ENCODE measurements at regions not wholly inside any gene's neighbourhood (a gene's known extent, or its start where the extent isn't known, plus 50 kb on each side); places are given as distances from the start of the nearest gene placed in this dataset.

DNA sequence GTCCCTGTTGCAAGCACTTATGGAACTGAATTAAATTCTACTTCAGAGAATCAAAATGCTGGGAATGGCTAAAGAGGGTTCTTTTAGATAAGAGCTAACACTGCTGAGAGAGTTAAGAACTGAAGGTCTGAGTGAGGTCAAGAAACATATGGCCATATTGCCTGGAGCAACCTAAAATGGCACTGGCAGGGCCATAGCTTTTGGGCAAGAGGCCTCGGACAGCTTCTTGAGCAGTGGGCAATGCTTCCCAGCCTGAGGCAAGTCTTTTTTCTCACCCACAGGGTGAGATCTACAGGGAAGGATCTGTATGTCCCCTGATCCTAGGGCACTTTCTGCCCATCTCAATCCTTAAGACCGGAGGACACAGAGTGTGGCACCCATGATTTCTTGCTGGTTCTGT is 244.6 kb upstream of the NT5C1B start:
- no peak overlapping the region for H3K27ac ChIP-seq (ENCODE audit: low read length)
- H3K36me3 ChIP-seq (ENCODE audit: control insufficient read depth, low read depth, low read length): no peaks in the 10 kb centered on the region
- H3K9me3 ChIP-seq (ENCODE audit: control insufficient read depth, low read depth, low read length): no peaks in the 10 kb centered on the region
- H3K9ac ChIP-seq (ENCODE audit: low read length): no peak overlapping the region
- peaks cover 25% of the 10 kb centered on the region for H3K4me1 ChIP-seq (ENCODE audit: control insufficient read depth, low read depth, low read length)
- no peak overlapping the region for H3K4me3 ChIP-seq (ENCODE audit: low read length)
- H3K27me3 ChIP-seq (ENCODE audit: control insufficient read depth, insufficient read depth, low read length): no peaks in the 10 kb centered on the region

DNA sequence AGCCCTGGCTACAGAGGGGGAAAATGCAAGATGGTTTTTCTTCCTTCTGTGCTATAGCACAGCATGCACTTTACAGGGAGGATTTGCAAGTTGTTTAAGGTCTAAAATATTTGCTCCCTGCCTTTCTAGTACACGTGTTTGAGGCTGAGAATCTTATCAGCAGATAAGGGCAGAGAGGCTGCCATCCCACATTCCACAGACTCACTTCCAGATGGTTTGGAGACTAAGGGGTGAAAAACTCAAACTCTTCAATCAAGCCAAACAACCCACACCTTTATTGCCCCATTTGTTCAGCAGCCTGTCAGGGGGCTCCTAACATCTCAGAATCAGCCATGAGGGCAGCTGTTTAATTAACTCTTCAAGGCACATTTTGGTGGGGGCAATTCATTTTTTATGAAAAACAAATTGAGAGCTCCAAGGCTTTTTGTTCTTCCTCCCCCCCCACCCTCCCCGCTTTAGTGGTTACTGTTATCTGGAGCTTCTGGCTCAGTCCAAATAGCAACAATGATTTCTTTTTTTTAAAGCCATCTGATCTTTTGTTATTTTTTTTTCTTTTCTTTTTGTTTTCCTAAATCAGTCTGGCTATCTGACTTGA is 242.6 kb upstream of the NT5C1B start:
- H3K4me1 ChIP-seq (ENCODE audit: control insufficient read depth, low read depth, low read length): peaks cover 15% of the 10 kb centered on the region
- no peak overlapping the region for H3K27ac ChIP-seq (ENCODE audit: low read length)
- H3K27me3 ChIP-seq (ENCODE audit: control insufficient read depth, insufficient read depth, low read length): no peaks in the 10 kb centered on the region
- H3K9ac ChIP-seq (ENCODE audit: low read length): no peak overlapping the region
- H3K36me3 ChIP-seq (ENCODE audit: control insufficient read depth, low read depth, low read length): no peaks in the 10 kb centered on the region
- H3K4me3 ChIP-seq (ENCODE audit: low read length): no peak overlapping the region
- no peaks in the 10 kb centered on the region for H3K9me3 ChIP-seq (ENCODE audit: control insufficient read depth, low read depth, low read length)

DNA sequence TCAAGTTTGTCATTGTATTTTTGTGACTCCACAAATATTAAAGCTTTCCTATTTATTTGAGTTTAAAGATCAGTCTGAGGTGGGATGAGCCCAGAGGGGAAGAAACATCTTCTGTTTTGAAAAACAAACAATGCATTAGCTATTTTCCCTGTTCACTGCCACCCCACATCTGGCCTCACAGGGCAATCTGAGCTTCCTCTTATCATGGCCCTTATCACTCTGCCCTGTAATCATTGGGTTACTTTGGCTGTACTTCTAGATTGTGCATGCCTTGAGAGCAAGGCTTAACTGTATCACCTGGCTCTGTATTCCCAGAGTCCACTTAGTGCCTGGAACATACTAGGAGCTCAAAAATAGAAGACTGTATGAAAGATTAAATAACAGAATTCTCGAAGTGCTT is 241.6 kb upstream of the NT5C1B start:
- Histone ChIP-seq H3K36me3 (ENCODE audit: control insufficient read depth, low read depth, low read length) (no peaks in the 10 kb centered on the region), H3K4me3 (ENCODE audit: low read length) (no peak overlapping the region), H3K9ac (ENCODE audit: low read length) (no peak overlapping the region), H3K9me3 (ENCODE audit: control insufficient read depth, low read depth, low read length) (no peaks in the 10 kb centered on the region), H3K4me1 (ENCODE audit: control insufficient read depth, low read depth, low read length) (peaks cover 4% of the 10 kb centered on the region), H3K27ac (ENCODE audit: low read length) (no peak overlapping the region), H3K27me3 (ENCODE audit: control insufficient read depth, insufficient read depth, low read length) (no peaks in the 10 kb centered on the region)

DNA sequence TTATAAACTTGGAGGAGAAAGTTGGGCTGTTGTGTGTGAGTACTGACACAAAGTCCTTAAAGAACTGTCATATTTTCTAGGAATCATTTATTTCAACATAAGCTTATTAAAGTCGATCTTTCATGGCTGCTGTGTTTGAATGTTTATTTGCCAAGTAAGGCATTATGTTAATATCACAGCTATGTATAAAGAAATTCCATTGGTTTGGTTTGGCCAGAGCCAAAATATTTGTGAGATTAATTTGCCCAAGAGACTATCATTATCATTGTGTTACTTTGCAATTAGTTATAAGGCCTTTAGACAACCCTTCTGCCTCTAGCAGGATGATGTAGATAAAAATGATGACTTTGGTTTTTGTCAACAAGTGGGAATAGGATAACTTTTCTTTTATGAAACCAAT is 240.6 kb upstream of the NT5C1B start:
- no peak overlapping the region for H3K27ac ChIP-seq (ENCODE audit: low read length)
- H3K4me1 ChIP-seq (ENCODE audit: control insufficient read depth, low read depth, low read length): peaks cover 4% of the 10 kb centered on the region
- no peak overlapping the region for H3K4me3 ChIP-seq (ENCODE audit: low read length)
- H3K9ac ChIP-seq (ENCODE audit: low read length): no peak overlapping the region
- no peaks in the 10 kb centered on the region for H3K36me3 ChIP-seq (ENCODE audit: control insufficient read depth, low read depth, low read length)
- H3K27me3 ChIP-seq (ENCODE audit: control insufficient read depth, insufficient read depth, low read length): no peaks in the 10 kb centered on the region
- no peaks in the 10 kb centered on the region for H3K9me3 ChIP-seq (ENCODE audit: control insufficient read depth, low read depth, low read length)

DNA sequence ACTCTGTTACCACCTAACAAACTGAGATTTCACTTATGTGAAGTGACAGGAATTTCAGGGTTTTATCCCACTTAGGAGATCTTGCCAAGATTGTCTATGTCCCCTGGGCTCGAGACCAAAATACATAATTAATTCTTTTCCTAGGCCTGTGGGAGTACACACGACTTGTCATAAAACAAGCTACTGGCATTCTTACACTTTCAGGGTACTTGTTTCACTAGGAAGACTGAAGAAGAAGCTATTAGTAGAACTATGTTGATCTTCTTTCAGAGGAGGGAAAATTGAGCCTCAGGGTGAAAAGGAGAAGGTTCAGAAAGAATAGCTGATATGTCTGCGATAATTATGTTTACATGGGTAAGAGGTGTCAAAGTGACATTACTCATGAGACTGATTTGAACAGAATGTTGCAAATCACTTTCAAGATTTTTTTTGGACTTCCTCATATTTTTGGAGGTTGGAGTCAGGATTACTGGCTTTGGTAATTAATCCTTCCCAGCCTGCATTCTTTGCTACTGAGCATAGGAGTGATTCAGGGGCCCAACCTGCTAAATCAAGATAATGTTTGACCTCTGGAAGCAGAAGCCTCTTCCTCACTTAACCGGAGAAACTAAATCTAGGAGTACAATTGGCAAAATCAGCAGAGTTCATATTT is 240.0 kb upstream of the NT5C1B start:
- H3K36me3 ChIP-seq (ENCODE audit: control insufficient read depth, low read depth, low read length): no peaks in the 10 kb centered on the region
- H3K9me3 ChIP-seq (ENCODE audit: control insufficient read depth, low read depth, low read length): no peaks in the 10 kb centered on the region
- H3K4me3 ChIP-seq (ENCODE audit: low read length): no peak overlapping the region
- no peak overlapping the region for H3K9ac ChIP-seq (ENCODE audit: low read length)
- no peak overlapping the region for H3K27ac ChIP-seq (ENCODE audit: low read length)
- peaks cover 4% of the 10 kb centered on the region for H3K4me1 ChIP-seq (ENCODE audit: control insufficient read depth, low read depth, low read length)
- H3K27me3 ChIP-seq (ENCODE audit: control insufficient read depth, insufficient read depth, low read length): no peaks in the 10 kb centered on the region

DNA sequence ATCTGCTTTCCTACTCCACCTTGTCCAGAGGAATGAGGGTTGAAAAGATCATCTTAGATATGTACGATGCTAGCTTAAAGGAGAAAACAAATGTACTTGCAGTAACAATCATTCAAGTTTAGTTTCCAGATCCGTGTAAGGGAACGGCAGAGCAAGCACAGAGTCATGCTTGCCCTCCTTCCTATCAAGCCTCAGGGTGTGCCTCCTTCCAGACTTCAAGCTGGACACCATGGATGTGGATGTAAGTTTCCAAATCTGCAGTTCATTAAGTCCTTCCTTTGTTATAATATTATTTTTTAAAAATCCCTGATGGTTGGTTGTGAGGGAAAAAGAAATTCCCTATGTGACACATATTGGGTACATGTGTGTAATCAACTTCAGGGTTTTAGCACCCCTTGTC is 238.9 kb upstream of the NT5C1B start:
- Histone ChIP-seq H3K9ac (ENCODE audit: low read length) (no peak overlapping the region), H3K4me3 (ENCODE audit: low read length) (no peak overlapping the region), H3K27ac (ENCODE audit: low read length) (no peak overlapping the region), H3K9me3 (ENCODE audit: control insufficient read depth, low read depth, low read length) (no peaks in the 10 kb centered on the region), H3K4me1 (ENCODE audit: control insufficient read depth, low read depth, low read length) (peaks cover 4% of the 10 kb centered on the region), H3K36me3 (ENCODE audit: control insufficient read depth, low read depth, low read length) (no peaks in the 10 kb centered on the region), H3K27me3 (ENCODE audit: control insufficient read depth, insufficient read depth, low read length) (no peaks in the 10 kb centered on the region)

DNA sequence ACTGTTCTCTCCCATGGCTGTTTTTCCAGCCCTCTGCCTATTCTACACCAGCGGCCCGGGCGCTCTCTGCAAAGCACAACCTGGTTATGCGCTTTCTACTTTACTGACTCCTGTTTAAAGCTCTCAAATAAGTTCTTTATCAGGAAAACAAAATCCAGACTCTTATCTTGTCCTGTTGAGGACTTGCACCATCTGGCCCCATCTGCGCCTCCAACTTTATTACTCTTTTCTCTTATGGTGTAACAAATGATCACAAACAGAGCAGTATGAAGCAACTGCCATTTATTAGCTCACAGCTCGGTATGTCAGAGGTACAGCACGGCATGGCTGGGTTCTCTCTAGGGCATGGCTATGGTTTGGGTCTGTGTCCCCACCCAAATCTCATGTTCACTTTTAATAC is 236.5 kb upstream of the NT5C1B start:
- Histone ChIP-seq H3K9ac (ENCODE audit: low read length) (no peak overlapping the region), H3K4me3 (ENCODE audit: low read length) (no peak overlapping the region), H3K36me3 (ENCODE audit: control insufficient read depth, low read depth, low read length) (no peaks in the 10 kb centered on the region), H3K27me3 (ENCODE audit: control insufficient read depth, insufficient read depth, low read length) (no peaks in the 10 kb centered on the region), H3K27ac (ENCODE audit: low read length) (no peak overlapping the region), H3K4me1 (ENCODE audit: control insufficient read depth, low read depth, low read length) (no peaks in the 10 kb centered on the region), H3K9me3 (ENCODE audit: control insufficient read depth, low read depth, low read length) (no peaks in the 10 kb centered on the region)

DNA sequence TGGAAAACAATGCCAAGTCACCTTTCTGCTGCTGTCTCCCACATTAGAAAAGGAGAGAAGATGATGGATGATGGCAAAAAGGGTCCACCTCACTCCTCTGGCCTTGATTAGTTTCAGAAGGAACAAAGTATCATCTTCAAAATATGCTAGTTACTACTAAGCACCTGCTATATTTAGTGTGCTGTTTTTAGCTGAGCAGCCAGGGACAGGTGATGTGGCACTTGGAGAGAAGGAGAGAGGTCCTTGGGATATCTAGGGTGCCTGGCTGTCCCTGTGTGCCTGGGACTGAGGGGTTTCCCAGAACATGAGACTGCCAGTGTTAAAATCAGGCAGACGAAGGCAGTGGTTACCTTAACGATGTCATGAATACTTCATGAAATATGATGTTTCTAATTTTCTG is 235.5 kb upstream of the NT5C1B start:
- H3K9ac ChIP-seq (ENCODE audit: low read length): no peak overlapping the region
- H3K27me3 ChIP-seq (ENCODE audit: control insufficient read depth, insufficient read depth, low read length): no peaks in the 10 kb centered on the region
- no peak overlapping the region for H3K27ac ChIP-seq (ENCODE audit: low read length)
- no peaks in the 10 kb centered on the region for H3K9me3 ChIP-seq (ENCODE audit: control insufficient read depth, low read depth, low read length)
- no peak overlapping the region for H3K4me3 ChIP-seq (ENCODE audit: low read length)
- no peaks in the 10 kb centered on the region for H3K36me3 ChIP-seq (ENCODE audit: control insufficient read depth, low read depth, low read length)
- H3K4me1 ChIP-seq (ENCODE audit: control insufficient read depth, low read depth, low read length): no peaks in the 10 kb centered on the region

DNA sequence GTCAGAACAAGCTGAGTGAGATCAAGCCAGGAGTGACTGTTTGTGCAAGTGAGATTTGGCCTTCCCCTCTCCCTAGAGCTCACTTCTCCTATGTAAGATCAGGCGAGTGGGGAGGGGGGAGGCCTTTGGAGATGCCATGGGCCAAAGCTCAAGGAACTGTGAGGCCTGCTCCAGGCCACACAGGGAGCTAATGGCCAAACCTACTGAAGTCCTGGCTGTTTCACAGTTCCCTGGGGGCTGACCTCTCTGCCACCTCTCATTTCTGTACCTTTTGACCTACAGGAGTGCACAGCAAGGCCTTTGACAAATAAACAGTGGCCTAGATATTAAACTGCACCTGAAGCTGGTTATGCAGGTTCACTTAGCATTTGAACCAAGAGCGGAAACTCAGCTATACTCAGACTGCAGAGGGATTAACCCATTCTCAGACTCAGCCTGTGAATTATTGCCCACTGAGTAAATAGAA is 235.0 kb upstream of the NT5C1B start:
- Histone ChIP-seq H3K9me3 (ENCODE audit: control insufficient read depth, low read depth, low read length) (no peaks in the 10 kb centered on the region), H3K4me1 (ENCODE audit: control insufficient read depth, low read depth, low read length) (no peaks in the 10 kb centered on the region), H3K27me3 (ENCODE audit: control insufficient read depth, insufficient read depth, low read length) (no peaks in the 10 kb centered on the region), H3K9ac (ENCODE audit: low read length) (no peak overlapping the region), H3K4me3 (ENCODE audit: low read length) (no peak overlapping the region), H3K27ac (ENCODE audit: low read length) (no peak overlapping the region), H3K36me3 (ENCODE audit: control insufficient read depth, low read depth, low read length) (no peaks in the 10 kb centered on the region)

DNA sequence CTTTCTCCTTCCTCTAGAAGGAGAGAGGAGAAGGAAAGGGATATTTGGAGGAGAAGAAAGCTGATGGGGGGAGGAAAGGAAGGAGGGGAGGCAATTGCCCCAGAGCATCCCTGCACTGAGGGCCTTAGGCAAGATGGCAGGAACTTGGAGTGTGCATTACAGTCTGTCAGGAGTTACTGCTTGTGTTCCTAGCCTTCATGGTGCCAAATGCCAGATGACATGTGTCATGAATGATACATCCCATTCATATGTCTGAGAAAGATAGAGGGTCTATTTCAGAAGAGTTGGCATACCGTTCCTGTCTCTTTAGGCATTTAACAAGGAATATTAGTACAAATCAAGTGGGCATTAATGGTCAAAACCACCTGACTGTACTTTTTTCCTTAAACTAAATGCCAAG is 232.1 kb upstream of the NT5C1B start:
- Histone ChIP-seq H3K4me1 (ENCODE audit: control insufficient read depth, low read depth, low read length) (no peaks in the 10 kb centered on the region), H3K9ac (ENCODE audit: low read length) (no peak overlapping the region), H3K9me3 (ENCODE audit: control insufficient read depth, low read depth, low read length) (no peaks in the 10 kb centered on the region), H3K36me3 (ENCODE audit: control insufficient read depth, low read depth, low read length) (no peaks in the 10 kb centered on the region), H3K27me3 (ENCODE audit: control insufficient read depth, insufficient read depth, low read length) (no peaks in the 10 kb centered on the region), H3K4me3 (ENCODE audit: low read length) (no peak overlapping the region), H3K27ac (ENCODE audit: low read length) (no peak overlapping the region)

DNA sequence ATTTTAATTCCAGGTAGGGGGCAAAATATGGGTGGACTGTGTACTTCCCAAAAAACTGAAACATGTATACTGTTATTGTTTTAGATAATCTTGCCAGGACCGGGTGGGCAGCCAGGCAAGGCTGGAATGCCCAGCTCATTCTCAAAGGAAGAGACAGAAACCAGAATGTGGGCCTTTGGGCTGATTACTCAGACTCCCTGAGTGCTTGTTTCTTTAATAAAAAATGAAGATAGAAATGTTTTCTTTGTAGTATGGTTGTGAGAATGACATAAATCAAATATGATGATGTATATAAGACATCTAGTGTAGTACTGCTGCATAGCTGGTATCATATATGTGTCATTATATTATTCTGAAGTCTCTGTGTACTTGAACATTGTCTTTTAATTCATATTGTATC is 231.6 kb upstream of the NT5C1B start:
- no peaks in the 10 kb centered on the region for H3K27me3 ChIP-seq (ENCODE audit: control insufficient read depth, insufficient read depth, low read length)
- no peaks in the 10 kb centered on the region for H3K9me3 ChIP-seq (ENCODE audit: control insufficient read depth, low read depth, low read length)
- H3K4me1 ChIP-seq (ENCODE audit: control insufficient read depth, low read depth, low read length): no peaks in the 10 kb centered on the region
- no peak overlapping the region for H3K4me3 ChIP-seq (ENCODE audit: low read length)
- H3K36me3 ChIP-seq (ENCODE audit: control insufficient read depth, low read depth, low read length): no peaks in the 10 kb centered on the region
- H3K9ac ChIP-seq (ENCODE audit: low read length): no peak overlapping the region
- no peak overlapping the region for H3K27ac ChIP-seq (ENCODE audit: low read length)

DNA sequence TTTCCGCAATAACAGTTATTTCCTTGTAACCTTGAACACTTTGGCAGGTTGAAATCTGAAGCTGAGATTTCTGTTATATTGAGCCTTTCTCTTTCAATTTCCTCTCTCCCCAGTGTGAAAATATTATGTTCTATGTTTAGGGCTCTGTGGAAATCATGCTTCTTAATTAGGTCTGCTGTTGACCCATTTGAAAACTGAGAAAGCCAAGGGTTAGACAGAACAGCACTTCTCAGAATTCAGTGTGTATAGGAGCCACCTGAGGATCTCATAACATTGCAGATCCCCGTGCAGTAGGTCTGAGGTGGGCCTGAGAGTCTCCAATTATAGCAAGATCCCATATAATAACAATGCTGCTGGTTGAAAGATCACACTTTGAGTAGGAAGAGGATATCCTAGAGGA is 230.2 kb upstream of the NT5C1B start:
- H3K27me3 ChIP-seq (ENCODE audit: control insufficient read depth, insufficient read depth, low read length): no peaks in the 10 kb centered on the region
- no peaks in the 10 kb centered on the region for H3K36me3 ChIP-seq (ENCODE audit: control insufficient read depth, low read depth, low read length)
- no peak overlapping the region for H3K27ac ChIP-seq (ENCODE audit: low read length)
- H3K9me3 ChIP-seq (ENCODE audit: control insufficient read depth, low read depth, low read length): no peaks in the 10 kb centered on the region
- H3K4me3 ChIP-seq (ENCODE audit: low read length): no peak overlapping the region
- H3K9ac ChIP-seq (ENCODE audit: low read length): no peak overlapping the region
- no peaks in the 10 kb centered on the region for H3K4me1 ChIP-seq (ENCODE audit: control insufficient read depth, low read depth, low read length)
